GM12878 (cell line): ENCODE measurements at regions not wholly inside any gene's neighbourhood (a gene's known extent, or its start where the extent isn't known, plus 50 kb on each side); places are given as distances from the start of the nearest gene placed in this dataset.

Experiments
- ATAC-seq: fragments of 200-7000 bp; cut with Tn5 transposase; 3 replicates; pipeline ENCODE4 v1.9.1; 2020; ENCODE audit warnings: mild to moderate bottlenecking, moderate library complexity
- BruUV-seq: library from RNA; stranded (reverse); fragments of 400-500 nt; replicated peaks from 2 replicates; lab custom pipeline; 2021; lab: Mats Ljungman, UMichigan
- CTCF ChIA-PET: fragments of 300-600 bp; sonication (Branson Sonifier 250); formaldehyde crosslinking; extraction: SDS; loops from one replicate; lab custom pipeline; 2021; ENCODE audit warnings: inconsistent platforms; lab: Yijun Ruan, JAX
- POLR2A ChIA-PET: fragments of 350-600 bp; formaldehyde crosslinking; extraction: SDS; loops from one replicate; lab custom pipeline; 2021; ENCODE audit warnings: inconsistent platforms; lab: Charles Lee
- RAD21 ChIA-PET: fragments of 300-600 bp; sonication (Branson Sonifier 250); formaldehyde crosslinking; loops from one replicate; lab custom pipeline; 2023; ENCODE audit warnings: antibody characterized with exemption; ENCODE audit not compliant: unreplicated experiment; lab: Charles Lee
- SMC1A ChIA-PET: fragments of 300-600 bp; sonication (Branson Sonifier 250); formaldehyde crosslinking; loops from one replicate; lab custom pipeline; 2023; ENCODE audit not compliant: unreplicated experiment, uncharacterized antibody; lab: Charles Lee
- DNase-seq: peaks from one replicate; pipeline ENCODE4 v3.0.0-alpha.2; 2011; ENCODE audit warnings: low read depth, low spot score
- FAIRE-seq: peaks from 3 replicates; lab custom pipeline; 2011; peaks lifted over from hg19 to GRCh38; lab: Jason Lieb, UNC
- H2AFZ ChIP-seq: 2 replicates; pipeline ENCODE4 v1.6.0; 2011; ENCODE audit warnings: low read depth, low read length, control low read depth; ENCODE audit not compliant: control insufficient read depth
- H3K27ac ChIP-seq: 2 replicates; pipeline ENCODE4 v1.5.1; 2011; ENCODE audit warnings: control low read depth; ENCODE audit not compliant: control insufficient read depth, insufficient read depth
- H3K27me3 ChIP-seq, 2 experiments: replicated peaks in 1 of 2; 2 replicates each; pipeline versions ENCODE4 v1.6.0 to v1.6.1; 2011; ENCODE audit warnings: low read length in 1 of 2; ENCODE audit not compliant: control insufficient read depth in 2 of 2, insufficient read depth in 2 of 2
- H3K36me3 ChIP-seq, 2 experiments: 2 replicates each; pipeline ENCODE4 v1.5.1; 2011; ENCODE audit warnings: low read length in 1 of 2; ENCODE audit not compliant: control insufficient read depth in 2 of 2, insufficient read depth in 2 of 2
- H3K4me1 ChIP-seq: 2 replicates; pipeline ENCODE4 v1.6.1; 2011; ENCODE audit warnings: mild to moderate bottlenecking, low read length, moderate library complexity, mixed read lengths; ENCODE audit not compliant: control insufficient read depth, insufficient read depth
- H3K4me2 ChIP-seq: 2 replicates; pipeline ENCODE4 v1.6.0; 2011; ENCODE audit warnings: control low read depth; ENCODE audit not compliant: control insufficient read depth, insufficient read depth
- H3K4me3 ChIP-seq: fragments of 200-600 bp; sonication (generic); 2 replicates; pipeline ENCODE4 v1.5.1; 2016
- H3K79me2 ChIP-seq: 2 replicates; pipeline ENCODE4 v1.6.0; 2011; ENCODE audit warnings: low read length; ENCODE audit not compliant: control insufficient read depth, insufficient read depth
- H3K9ac ChIP-seq: 2 replicates; pipeline ENCODE4 v1.8.0; 2011; ENCODE audit warnings: low read length, control low read depth, mixed read lengths; ENCODE audit not compliant: control insufficient read depth, insufficient read depth
- H3K9me3 ChIP-seq: replicated peaks from 3 replicates; pipeline ENCODE4 v1.5.1; 2011; ENCODE audit warnings: mild to moderate bottlenecking, low read length; ENCODE audit not compliant: control insufficient read depth, insufficient read depth
- H4K20me1 ChIP-seq: 2 replicates; pipeline ENCODE4 v1.6.0; 2011; ENCODE audit not compliant: control insufficient read depth, insufficient read depth
- ATF3 ChIP-seq: IDR thresholded peaks from 2 replicates; pipeline ENCODE4 v1.6.1; 2011; ENCODE audit warnings: low read depth, mild to moderate bottlenecking, low read length, moderate library complexity, borderline replicate concordance; ENCODE audit errors: extremely low read depth
- ATF7 ChIP-seq: fragments of 450-650 bp; IDR thresholded peaks from 2 replicates; pipeline ENCODE4 v1.6.1; 2016; ENCODE audit warnings: low read depth, mild to moderate bottlenecking
- CBFB ChIP-seq: IDR thresholded peaks from 2 replicates; pipeline ENCODE4 v1.6.1; 2016; ENCODE audit warnings: antibody characterized with exemption, low read depth
- CEBPB ChIP-seq, 2 experiments: fragments of 150-350 bp in 1 of 2; IDR thresholded peaks; 2 replicates each; pipeline ENCODE4 v1.6.1; 2012 to 2014; ENCODE audit warnings: low read depth in 2 of 2, low read length in 2 of 2, borderline replicate concordance in 1 of 2, inconsistent platforms in 1 of 2
- CHD2 ChIP-seq: IDR thresholded peaks from 2 replicates; pipeline ENCODE4 v1.6.1; 2011; ENCODE audit warnings: low read depth, low read length, improper control_type of control experiment, borderline replicate concordance
- CREM ChIP-seq: IDR thresholded peaks from 2 replicates; pipeline ENCODE4 v1.6.1; 2014; ENCODE audit warnings: antibody characterized with exemption, low read depth
- FOXM1 ChIP-seq: IDR thresholded peaks from 2 replicates; pipeline ENCODE4 v1.6.1; 2012; ENCODE audit warnings: low read depth, mild to moderate bottlenecking, inconsistent platforms, low read length, moderate library complexity
- HDAC2 ChIP-seq: fragments of 200-600 bp; sonication (generic); IDR thresholded peaks from 2 replicates; pipeline ENCODE4 v1.6.1; 2017
- MTA2 ChIP-seq: fragments of 450-650 bp; IDR thresholded peaks from 2 replicates; pipeline ENCODE4 v1.6.1; 2016; ENCODE audit warnings: low read depth, mild to moderate bottlenecking, moderate library complexity
- NFYB ChIP-seq: IDR thresholded peaks from 2 replicates; pipeline ENCODE4 v1.6.1; 2011; ENCODE audit warnings: low read depth, mild to moderate bottlenecking, low read length, improper control_type of control experiment, moderate library complexity; ENCODE audit not compliant: insufficient read depth
- RELA ChIP-seq: fragments of 450-650 bp; IDR thresholded peaks from 2 replicates; pipeline ENCODE4 v1.8.0; 2014; ENCODE audit warnings: borderline replicate concordance; ENCODE audit not compliant: partially characterized antibody
- SMC3 ChIP-seq: IDR thresholded peaks from 2 replicates; pipeline ENCODE4 v1.6.1; 2011; ENCODE audit warnings: low read length, improper control_type of control experiment, borderline replicate concordance
- SUPT20H ChIP-seq: IDR thresholded peaks from 2 replicates; pipeline ENCODE4 v1.6.1; 2011; ENCODE audit warnings: low read depth, mild to moderate bottlenecking, low read length, moderate library complexity, borderline replicate concordance; ENCODE audit not compliant: control insufficient read depth
- TAF1 ChIP-seq: IDR thresholded peaks from 2 replicates; pipeline ENCODE4 v1.6.1; 2011; ENCODE audit warnings: mild to moderate bottlenecking, low read depth, low read length, borderline replicate concordance
- ZBTB33 ChIP-seq: fragments of 450-650 bp; IDR thresholded peaks from 2 replicates; pipeline ENCODE4 v1.6.1; 2017; ENCODE audit warnings: mild to moderate bottlenecking
- WGBS: methylation state at CpG from one replicate; pipeline ENCODE4 v1.1.6; 2016; ENCODE audit warnings: low lambda C conversion rate; ENCODE audit not compliant: insufficient replicate concordance, insufficient coverage; ENCODE audit errors: missing lambda C conversion rate; 5-methylcytosine and 5-hydroxymethylcytosine counted together
- in situ Hi-C: fragments of 300-500 bp; cut with MboI; formaldehyde crosslinking; loops from 9 replicates; pipeline ENCODE4 v1.14.3; 2018; ENCODE audit warnings: mixed read lengths
- intact Hi-C: fragments of 100-400 bp; cut with micrococcal nuclease; formaldehyde crosslinking; loops from one replicate; pipeline ENCODE4 v1.14.2; 2022; ENCODE audit not compliant: unreplicated experiment

GRCh38 chr18:54690198-54690597 is 99.2 kb downstream of the DYNAP start (continued):
- no peak for TF ChIP-seq CHD2
- TF ChIP-seq ZBTB33, result no peak
- no peak for TF ChIP-seq FOXM1
- TF ChIP-seq, all 136 proteins: peak for 0

- Histone ChIP-seq H3K4me3 (no peak overlapping the region), H3K79me2 (no peaks in the 10 kb centered on the region), H3K9ac (no peak overlapping the region), H3K27me3 (no peaks in the 10 kb centered on the region), H3K36me3 (no peaks in the 10 kb centered on the region), H3K27ac (no peak overlapping the region), H3K4me2 (no peak overlapping the region), H3K4me1 (no peaks in the 10 kb centered on the region), H3K9me3 (no peaks in the 10 kb centered on the region), H4K20me1 (no peaks in the 10 kb centered on the region), H2AFZ (no peak overlapping the region)
- DNase-seq (no peak), FAIRE-seq (no peak), ATAC-seq (no peak)
- SMC1A ChIA-PET, result interaction anchor here (0.6 kb wide), 1 partner anchor 462 kb away, joined by 3 read pairs; no protein-coding TSS in a partner anchor
- intact Hi-C loops (no loop called here), in situ Hi-C loops (loop anchor here (25.0 kb wide), 1 partner anchor 1895 kb away; no protein-coding TSS in a partner anchor)
- no TSS peak for BruUV-seq
- TF ChIP-seq NFYB (no peak), HDAC2 (no peak), SMC3 (no peak), MTA2 (no peak), TAF1 (no peak), ATF3 (no peak), CBFB (no peak), RELA (no peak), CREM (no peak), ATF7 (no peak), SUPT20H (no peak), CEBPB (IDR thresholded peaks at IDR 0.05; ENCODE audit: borderline replicate concordance in 1 of 2, low read depth in 2 of 2, low read length in 2 of 2) (no peak)
- POLR2A ChIA-PET, result no interaction called here
- RAD21 ChIA-PET, result no interaction called here
- CTCF ChIA-PET, result no interaction called here
- WGBS, result 0% methylated on average over 1 of the region's 1 CpG
Observed at GRCh38 chr18:54692463-54692862, 101.4 kb downstream of the DYNAP start.
